Pancreas (tissue), 10 donors: ENCODE measurements at regions not wholly inside any gene's neighbourhood (a gene's known extent, or its start where the extent isn't known, plus 50 kb on each side); places are given as distances from the start of the nearest gene placed in this dataset.
A peak's percentile ranks its signal among the peaks of the same experiment; 100 is the strongest.

Experiments used
- ATAC-seq, 4 donors: fragments of 200-7000 bp; cut with Tn5 transposase; one replicate each; pipeline versions ENCODE4 v1.8.0 to v1.9.1; 2020; ENCODE audit warnings: mild to moderate bottlenecking in 4 of 4, moderate library complexity in 4 of 4
- DNase-seq, 6 donors: peaks; one replicate each; pipeline ENCODE4 v3.0.0-alpha.2; 2020
- FAIRE-seq: peaks from 2 replicates; lab custom pipeline; 2012; peaks lifted over from hg19 to GRCh38; lab: Jason Lieb, UNC
- H3K27ac ChIP-seq, 4 donors: fragments of 200-600 bp; sonication (generic); 1 replicate in 3 of 4; 2 replicates in 1 of 4; pipeline versions ENCODE4 v1.5.0 to v1.8.0; 2020
- H3K27me3 ChIP-seq, 4 donors: fragments of 200-600 bp; one replicate each; pipeline ENCODE4 v1.8.0; 2021
- H3K36me3 ChIP-seq, 3 donors: fragments of 200-600 bp; sonication (generic) in 1 of 3; one replicate each; pipeline versions ENCODE4 v1.5.0 to v1.8.0; 2020 to 2021
- H3K4me1 ChIP-seq, 3 donors: fragments of 200-600 bp; one replicate each; pipeline ENCODE4 v1.8.0; 2021
- H3K4me3 ChIP-seq, 4 donors: fragments of 200-600 bp; sonication (generic) in 2 of 4; one replicate each; pipeline versions ENCODE4 v1.5.0 to v1.8.0; 2020 to 2021
- H3K9me3 ChIP-seq, 4 donors: fragments of 200-600 bp; one replicate each; pipeline ENCODE4 v1.8.0; 2021
- WGBS, 2 donors: extraction: QIAGEN DNeasy Blood & Tissue Kit; methylation state at CpG; one replicate each; pipeline ENCODE4 v1.1.7; 2013; 5-methylcytosine and 5-hydroxymethylcytosine counted together
- intact Hi-C, 3 donors: fragments of 100-400 bp; cut with DNase I; formaldehyde crosslinking; loops; one replicate each; pipeline versions ENCODE4 v1.11.1 to v1.14.2; 2022
- TF ChIP-seq, protein P1 (sequence below), 4 donors: fragments of 200-600 bp; sonication (generic) in 3 of 4; IDR thresholded peaks; one replicate each; pipeline versions ENCODE4 v1.5.0 to v1.8.0; 2021; ENCODE audit warnings: antibody characterized with exemption in 4 of 4
- donor health status: healthy with polysubstance abuse.
- donor health status: DM: no; HTN: no; CAD: no; lungs with moderate emphysema.
- donor health status: DM: no; HTN: no; CAD: no.
- donor health status: control.
- donor health status: control.
- donor health status: Bipolar disorder and iron deficiency.
- donor health status: DM: yes; HTN: yes; CAD: no.
- donor health status: DM: no; HTN: no; CAD: no.
- donor health status: DM: no; HTN: no; CAD: no.
- donor health status: DM: yes; HTN: yes; CAD: no.

DNA sequence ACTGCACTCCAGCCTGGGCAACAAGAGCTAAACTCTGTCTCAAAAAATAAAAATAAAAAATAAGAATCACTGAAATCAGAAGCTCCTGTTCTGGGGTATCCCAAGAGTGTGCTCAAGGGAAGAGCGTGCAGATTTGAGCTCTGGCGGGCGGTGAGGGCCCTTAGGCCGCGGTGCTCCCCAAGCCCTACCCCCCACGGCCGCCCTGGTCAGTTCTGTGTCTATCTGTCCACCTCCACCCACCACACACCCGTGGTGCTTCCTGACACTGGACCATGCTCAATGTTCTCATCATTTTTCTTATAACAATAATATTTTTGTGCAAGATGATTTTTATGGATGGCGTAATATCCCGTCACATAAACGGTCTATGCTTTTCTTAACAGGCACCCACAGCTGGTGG, 71.1 kb downstream of the RTL6 start:
- intact Hi-C loops, result no loop called here
- H3K9me3 ChIP-seq, result no peaks in the 10 kb centered on the region
- no peaks in the 10 kb centered on the region for H3K36me3 ChIP-seq
- DNase-seq, result peak in 1 of 6 donors; percentile 26
- no peaks in the 10 kb centered on the region for H3K4me1 ChIP-seq
- FAIRE-seq, result no peak
- H3K27me3 ChIP-seq, result no peaks in the 10 kb centered on the region
- no peak overlapping the region for H3K4me3 ChIP-seq
- TF ChIP-seq, protein P1, sequence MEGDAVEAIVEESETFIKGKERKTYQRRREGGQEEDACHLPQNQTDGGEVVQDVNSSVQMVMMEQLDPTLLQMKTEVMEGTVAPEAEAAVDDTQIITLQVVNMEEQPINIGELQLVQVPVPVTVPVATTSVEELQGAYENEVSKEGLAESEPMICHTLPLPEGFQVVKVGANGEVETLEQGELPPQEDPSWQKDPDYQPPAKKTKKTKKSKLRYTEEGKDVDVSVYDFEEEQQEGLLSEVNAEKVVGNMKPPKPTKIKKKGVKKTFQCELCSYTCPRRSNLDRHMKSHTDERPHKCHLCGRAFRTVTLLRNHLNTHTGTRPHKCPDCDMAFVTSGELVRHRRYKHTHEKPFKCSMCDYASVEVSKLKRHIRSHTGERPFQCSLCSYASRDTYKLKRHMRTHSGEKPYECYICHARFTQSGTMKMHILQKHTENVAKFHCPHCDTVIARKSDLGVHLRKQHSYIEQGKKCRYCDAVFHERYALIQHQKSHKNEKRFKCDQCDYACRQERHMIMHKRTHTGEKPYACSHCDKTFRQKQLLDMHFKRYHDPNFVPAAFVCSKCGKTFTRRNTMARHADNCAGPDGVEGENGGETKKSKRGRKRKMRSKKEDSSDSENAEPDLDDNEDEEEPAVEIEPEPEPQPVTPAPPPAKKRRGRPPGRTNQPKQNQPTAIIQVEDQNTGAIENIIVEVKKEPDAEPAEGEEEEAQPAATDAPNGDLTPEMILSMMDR (IDR thresholded peaks at IDR 0.05), result no peak
- no peak for ATAC-seq
- no peak overlapping the region for H3K27ac ChIP-seq
- 85 to 87% methylated on average over 11 of the region's 11 CpGs for WGBS, 2 donors

DNA sequence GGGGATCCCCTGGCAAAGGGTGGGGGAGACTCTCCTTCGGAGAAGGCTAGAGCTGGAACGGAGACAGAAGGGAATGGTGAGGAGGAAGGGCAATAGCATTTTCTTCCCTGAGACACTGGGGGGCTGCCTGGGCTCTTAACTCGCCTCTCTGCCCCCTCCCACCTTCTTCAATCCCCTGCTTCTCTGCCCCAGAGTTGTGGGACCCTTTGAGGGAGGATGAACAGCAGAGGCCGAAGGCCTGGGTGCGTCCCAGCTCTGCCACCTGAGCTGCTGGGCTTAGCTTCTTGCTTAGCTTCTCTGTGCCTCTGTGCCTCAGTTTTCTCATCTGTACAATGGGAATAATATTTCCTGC, 72.4 kb downstream of the RTL6 start:
- Histone ChIP-seq H3K4me3 (no peak overlapping the region), H3K36me3 (no peaks in the 10 kb centered on the region), H3K9me3 (no peaks in the 10 kb centered on the region), H3K27ac (no peak overlapping the region), H3K4me1 (no peaks in the 10 kb centered on the region), H3K27me3 (no peaks in the 10 kb centered on the region)
- FAIRE-seq, result no peak
- DNase-seq, result peak in 1 of 6 donors; percentile 6
- WGBS, 2 donors, result 81 to 91% methylated on average over 5 of the region's 5 CpGs
- TF ChIP-seq, protein P1 (IDR thresholded peaks at IDR 0.05), result no peak
- ATAC-seq, result no peak
- intact Hi-C loops, result no loop called here

DNA sequence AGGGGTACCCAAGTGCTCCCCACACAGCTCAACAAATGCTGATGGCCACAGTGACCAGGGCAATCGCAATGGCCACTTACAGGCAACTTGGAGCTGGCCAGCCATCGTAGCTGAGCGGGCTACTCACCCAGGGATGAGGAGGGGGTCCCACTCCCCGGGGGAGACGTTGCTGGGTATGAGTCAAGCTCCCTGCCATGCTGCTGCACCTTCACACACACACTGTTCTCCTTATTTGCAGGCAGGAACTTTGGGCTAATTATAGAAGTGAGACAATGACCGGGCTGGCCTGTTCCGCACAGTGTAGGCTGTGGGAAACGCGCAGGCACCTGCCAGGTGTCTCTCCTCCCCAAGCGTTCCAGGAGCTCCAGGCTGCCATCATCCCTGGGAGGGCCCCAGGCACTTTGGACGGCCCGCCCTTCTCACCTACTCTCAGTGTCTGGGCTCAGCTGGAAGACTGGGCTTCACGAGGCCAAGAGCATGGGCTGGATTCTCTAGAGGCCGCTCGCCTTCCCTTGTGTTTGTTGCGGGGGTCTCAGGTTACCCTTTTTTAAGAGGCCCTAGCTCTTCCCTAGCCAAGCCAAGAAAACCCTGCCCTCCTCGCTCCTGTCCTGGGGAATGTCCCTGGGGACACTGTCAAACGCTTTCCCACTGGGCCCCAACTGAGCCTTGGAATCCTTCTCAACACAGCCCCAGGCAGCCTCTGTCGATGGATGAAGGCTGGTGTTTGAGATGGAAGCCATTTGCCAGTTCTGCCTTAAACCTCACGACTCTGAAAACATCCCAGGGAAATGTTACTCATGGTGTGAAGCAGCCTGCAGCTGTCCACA, 73.0 kb downstream of the RTL6 start:
- no peak overlapping the region for H3K27ac ChIP-seq
- intact Hi-C loops, result no loop called here
- TF ChIP-seq, protein P1 (IDR thresholded peaks at IDR 0.05), result no peak
- FAIRE-seq (no peak), DNase-seq (peak in 2 of 6 donors; percentile 19 to 47), ATAC-seq (no peak)
- 65 to 76% methylated on average over 20 of the region's 20 CpGs for WGBS, 2 donors
- no peaks in the 10 kb centered on the region for H3K4me1 ChIP-seq
- H3K4me3 ChIP-seq, result no peak overlapping the region
- no peaks in the 10 kb centered on the region for H3K9me3 ChIP-seq
- no peaks in the 10 kb centered on the region for H3K36me3 ChIP-seq
- no peaks in the 10 kb centered on the region for H3K27me3 ChIP-seq

DNA sequence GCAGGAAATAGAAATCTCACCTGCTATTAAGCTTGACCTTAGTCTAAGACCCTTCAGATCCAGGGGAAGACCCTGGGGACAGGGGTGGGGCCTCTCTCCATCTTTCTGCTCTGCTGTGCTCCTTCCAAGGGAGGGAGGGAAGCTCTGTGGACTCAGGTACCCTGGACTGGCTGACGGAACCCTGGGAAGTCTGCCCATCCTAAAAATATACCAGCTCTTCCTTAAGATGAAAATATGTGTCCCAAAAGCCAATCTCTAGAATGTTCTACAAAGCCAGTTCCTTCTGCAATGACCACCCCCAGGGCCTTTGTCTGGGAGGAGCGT, 73.7 kb downstream of the RTL6 start:
- Histone ChIP-seq H3K4me3 (no peak overlapping the region), H3K27ac (no peak overlapping the region), H3K36me3 (no peaks in the 10 kb centered on the region), H3K9me3 (peaks cover 0 to 3% (median 0%) of the 10 kb centered on the region in 4 donors), H3K27me3 (no peaks in the 10 kb centered on the region), H3K4me1 (no peaks in the 10 kb centered on the region)
- intact Hi-C loops, result no loop called here
- ATAC-seq (no peak), DNase-seq (peak in 1 of 6 donors; percentile 2), FAIRE-seq (no peak)
- TF ChIP-seq, protein P1 (IDR thresholded peaks at IDR 0.05), result no peak
- WGBS, 2 donors, result 76 to 82% methylated on average over 2 of the region's 2 CpGs
